Muscle of leg (tissue), 3 donors: ENCODE measurements at regions not wholly inside any gene's neighbourhood (a gene's known extent, or its start where the extent isn't known, plus 50 kb on each side); places are given as distances from the start of the nearest gene placed in this dataset.
"Not testable (repeated sequence)": the region's sequence is repeated elsewhere in the genome, so short reads cannot be mapped to it uniquely, and the experiment has no call there.

Source experiments
- DNase-seq: peaks from one replicate; pipeline ENCODE4 v3.0.0; 2013
- H3K27ac ChIP-seq: one replicate; pipeline ENCODE4 v1.5.1; 2013; ENCODE audit warnings: mild to moderate bottlenecking, low read length, control low read depth
- H3K27me3 ChIP-seq: one replicate; pipeline ENCODE4 v1.6.1; 2013; ENCODE audit warnings: low read length; ENCODE audit not compliant: control insufficient read depth, insufficient read depth
- H3K36me3 ChIP-seq: one replicate; pipeline ENCODE4 v1.6.1; 2013; ENCODE audit warnings: low read length; ENCODE audit not compliant: control insufficient read depth, insufficient read depth
- H3K4me1 ChIP-seq: one replicate; pipeline ENCODE4 v1.6.1; 2013; ENCODE audit warnings: low read length; ENCODE audit not compliant: control insufficient read depth, insufficient read depth
- H3K4me3 ChIP-seq: one replicate; pipeline ENCODE4 v1.5.1; 2013; ENCODE audit warnings: low read length, control low read depth
- H3K9me3 ChIP-seq: replicated peaks from 2 replicates; pipeline ENCODE4 v1.6.1; 2013; ENCODE audit warnings: low read depth, low read length; ENCODE audit not compliant: control insufficient read depth
- WGBS: methylation state at CpG from one replicate; pipeline ENCODE4 v1.1.5; 2013; ENCODE audit warnings: missing lambda C conversion rate; ENCODE audit not compliant: insufficient coverage; 5-methylcytosine and 5-hydroxymethylcytosine counted together

DNA sequence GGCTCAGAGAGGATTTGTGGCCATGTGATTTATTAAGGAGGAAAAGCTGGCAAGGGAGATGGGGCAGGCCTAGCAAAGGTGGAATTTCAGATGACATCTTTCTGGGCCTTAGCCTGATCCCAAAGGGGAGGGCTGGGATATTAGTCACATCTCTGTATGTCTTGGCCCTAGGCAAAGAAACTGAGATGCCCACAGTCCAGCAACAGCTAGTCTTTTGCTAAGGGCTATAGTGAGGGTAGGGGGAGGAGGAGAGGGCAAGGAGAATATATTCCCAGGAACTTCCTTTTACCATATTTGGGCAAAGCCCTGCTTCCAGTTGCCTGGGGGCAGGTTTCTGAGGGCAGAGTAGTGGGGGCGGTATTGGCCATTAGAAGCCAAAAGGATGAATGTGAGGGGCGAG, 209.8 kb upstream of the NR3C2 start:
- Histone ChIP-seq H3K4me1 (no peaks in the 10 kb centered on the region), H3K27me3 (no peaks in the 10 kb centered on the region), H3K36me3 (no peaks in the 10 kb centered on the region), H3K27ac (no peak overlapping the region), H3K4me3 (no peak overlapping the region), H3K9me3 (no peaks in the 10 kb centered on the region)
- DNase-seq, result no peak
- no CpG with 5 or more reads among the region's 2 CpGs for WGBS

- no CpG with 5 or more reads among the region's 1 CpG for WGBS
- Histone ChIP-seq H3K27me3 (no peaks in the 10 kb centered on the region), H3K9me3 (no peaks in the 10 kb centered on the region), H3K4me3 (no peak overlapping the region), H3K4me1 (no peaks in the 10 kb centered on the region), H3K36me3 (no peaks in the 10 kb centered on the region), H3K27ac (no peak overlapping the region)
- DNase-seq, result no peak
Observed at GRCh38 chr4:148649652-148650331, 207.6 kb upstream of the NR3C2 start.

DNA sequence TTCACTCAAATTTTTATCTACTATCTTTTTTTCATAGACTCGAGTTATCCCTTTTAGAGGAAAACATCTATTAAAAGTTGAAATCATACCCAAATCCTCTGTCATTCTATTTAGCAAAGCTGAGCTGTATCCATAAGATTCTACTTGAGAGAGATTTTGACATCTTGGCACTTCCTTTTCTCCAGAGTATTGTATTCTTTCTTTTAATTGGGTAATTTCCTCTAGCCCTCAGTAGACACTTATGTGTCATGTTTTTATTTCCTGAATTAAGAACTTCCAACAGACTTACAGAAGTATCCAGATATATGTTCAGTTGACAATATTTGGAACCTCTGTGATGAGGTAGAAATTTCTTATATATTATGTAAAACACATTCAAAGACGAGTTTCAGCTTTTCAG, 201.6 kb upstream of the NR3C2 start:
- Histone ChIP-seq H3K27ac (no peak overlapping the region), H3K27me3 (no peaks in the 10 kb centered on the region), H3K4me1 (no peaks in the 10 kb centered on the region), H3K36me3 (no peaks in the 10 kb centered on the region), H3K4me3 (no peak overlapping the region), H3K9me3 (no peaks in the 10 kb centered on the region)
- no CpG with 5 or more reads among the region's 2 CpGs for WGBS
- DNase-seq, result peak; percentile 3

- Histone ChIP-seq H3K36me3 (no peaks in the 10 kb centered on the region), H3K27me3 (no peaks in the 10 kb centered on the region), H3K9me3 (peaks cover 4% of the 10 kb centered on the region), H3K4me3 (no peak overlapping the region), H3K27ac (no peak overlapping the region), H3K4me1 (no peaks in the 10 kb centered on the region)
- WGBS, result no CpG with 5 or more reads among the region's 2 CpGs
- no peak for DNase-seq
Observed at GRCh38 chr4:148642907-148643306, 200.7 kb upstream of the NR3C2 start.

DNA sequence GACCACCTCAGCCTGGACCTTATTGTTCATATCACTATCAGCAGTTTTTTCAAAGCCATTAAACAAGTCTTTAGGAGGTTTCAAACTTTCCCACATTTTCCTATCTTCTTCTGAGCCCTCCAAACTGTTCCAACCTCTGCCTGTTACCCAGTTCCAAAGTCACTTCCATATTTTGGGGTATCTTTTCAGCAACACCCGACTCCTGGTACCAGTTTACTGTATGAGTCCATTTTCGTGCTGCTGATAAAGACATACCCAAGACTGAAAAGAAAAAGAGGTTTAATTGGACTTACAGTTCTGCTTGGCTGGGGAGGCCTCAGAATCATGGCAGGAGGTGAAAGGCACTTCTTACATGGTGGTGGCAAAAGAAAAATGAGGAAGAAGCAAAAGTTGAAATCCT, 195.9 kb upstream of the NR3C2 start:
- H3K36me3 ChIP-seq, H3K27me3 ChIP-seq: not testable (repeated sequence)
- WGBS, result no CpG with 5 or more reads among the region's 2 CpGs

GRCh38 chr4:148637453-148637852, 195.2 kb upstream of the NR3C2 start:
- 100% methylated on average over 1 of the region's 3 CpGs for WGBS
- H3K36me3 ChIP-seq, H3K27me3 ChIP-seq, H3K4me1 ChIP-seq, DNase-seq, H3K9me3 ChIP-seq, H3K27ac ChIP-seq, H3K4me3 ChIP-seq: not testable (repeated sequence)

More for the DNA sequence above, 195.9 kb upstream of the NR3C2 start:
- H3K4me1 ChIP-seq, DNase-seq, H3K9me3 ChIP-seq, H3K4me3 ChIP-seq, H3K27ac ChIP-seq: not testable (repeated sequence)

- no peaks in the 10 kb centered on the region for H3K27me3 ChIP-seq
- no peak overlapping the region for H3K4me3 ChIP-seq
- no peak for DNase-seq
- H3K4me1 ChIP-seq, result no peaks in the 10 kb centered on the region
- 60% methylated on average over 1 of the region's 3 CpGs for WGBS
- H3K27ac ChIP-seq, result no peak overlapping the region
- no peaks in the 10 kb centered on the region for H3K36me3 ChIP-seq
- H3K9me3 ChIP-seq, result peaks cover 9% of the 10 kb centered on the region
Observed at GRCh38 chr4:148634476-148634875, 192.3 kb upstream of the NR3C2 start.

GRCh38 chr4:148633720-148634119, 191.5 kb upstream of the NR3C2 start:
- WGBS, result 100% methylated on average over 1 of the region's 3 CpGs
- peaks cover 9% of the 10 kb centered on the region for H3K9me3 ChIP-seq
- no peak overlapping the region for H3K4me3 ChIP-seq
- DNase-seq, result no peak
- no peaks in the 10 kb centered on the region for H3K27me3 ChIP-seq
- no peak overlapping the region for H3K27ac ChIP-seq
- no peaks in the 10 kb centered on the region for H3K4me1 ChIP-seq
- H3K36me3 ChIP-seq, result no peaks in the 10 kb centered on the region

DNA sequence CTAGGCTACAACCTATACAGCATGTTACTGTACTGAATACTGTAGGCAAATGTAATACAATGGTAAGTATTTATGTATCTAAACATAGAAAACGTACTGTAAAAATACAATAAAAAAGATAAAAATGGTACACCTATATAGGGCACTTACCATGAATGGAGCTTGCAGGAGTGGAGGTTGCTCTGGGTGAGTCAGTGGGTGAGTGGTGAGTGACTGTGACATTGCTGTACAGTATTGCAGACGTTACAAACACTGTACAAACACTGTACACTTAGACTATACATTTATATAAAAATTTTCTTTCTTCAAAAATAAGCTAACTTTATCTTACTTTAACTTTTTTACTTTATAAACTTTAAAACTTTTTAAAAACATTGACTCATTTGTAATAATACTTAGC, 190.3 kb upstream of the NR3C2 start:
- no peak for DNase-seq
- H3K4me3 ChIP-seq, result no peak overlapping the region
- no peaks in the 10 kb centered on the region for H3K36me3 ChIP-seq
- H3K27ac ChIP-seq, result no peak overlapping the region
- peaks cover 2% of the 10 kb centered on the region for H3K9me3 ChIP-seq
- no CpG with 5 or more reads among the region's 2 CpGs for WGBS
- no peaks in the 10 kb centered on the region for H3K4me1 ChIP-seq
- H3K27me3 ChIP-seq, result no peaks in the 10 kb centered on the region

GRCh38 chr4:148630051-148630450, 187.8 kb upstream of the NR3C2 start:
- H3K27me3 ChIP-seq, result no peaks in the 10 kb centered on the region
- no peaks in the 10 kb centered on the region for H3K4me1 ChIP-seq
- no peak overlapping the region for H3K4me3 ChIP-seq
- H3K27ac ChIP-seq, result no peak overlapping the region
- H3K36me3 ChIP-seq, result no peaks in the 10 kb centered on the region
- no peak for DNase-seq
- no peaks in the 10 kb centered on the region for H3K9me3 ChIP-seq
- no CpG with 5 or more reads among the region's 1 CpG for WGBS

DNA sequence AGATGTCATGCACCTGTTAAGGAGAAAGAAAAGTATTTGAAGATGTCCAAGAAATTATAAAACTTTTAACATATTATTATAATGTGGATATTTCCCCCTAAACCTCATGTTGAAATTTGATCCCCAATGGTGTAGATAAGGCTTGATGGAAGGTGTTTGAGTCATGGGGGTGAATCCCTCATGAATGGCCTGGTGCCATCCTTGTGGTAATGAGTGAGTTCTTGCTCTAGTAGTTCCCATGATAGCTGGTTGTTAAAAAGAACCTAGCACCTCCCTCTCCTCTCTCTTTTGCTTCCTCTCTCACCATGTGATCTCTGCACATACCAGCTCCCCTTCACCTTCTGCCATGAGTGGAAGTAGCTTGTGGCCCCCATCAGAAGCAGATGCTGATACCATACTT, 176.6 kb upstream of the NR3C2 start:
- Histone ChIP-seq H3K27ac (no peak overlapping the region), H3K27me3 (no peaks in the 10 kb centered on the region), H3K36me3 (no peaks in the 10 kb centered on the region), H3K4me3 (no peak overlapping the region), H3K4me1 (no peaks in the 10 kb centered on the region), H3K9me3 (no peaks in the 10 kb centered on the region)
- DNase-seq, result no peak
